HEK293 (cell line): ENCODE measurements at regions not wholly inside any gene's neighbourhood (a gene's known extent, or its start where the extent isn't known, plus 50 kb on each side); places are given as distances from the start of the nearest gene placed in this dataset.

ENCODE experiments used
- MYNN ChIP-seq: fragments of 450-650 bp; formaldehyde crosslinking; IDR thresholded peaks from 2 replicates; pipeline ENCODE4 v1.5.1; 2016; ENCODE audit warnings: missing biosample characterization, missing genetic modification characterization, borderline replicate concordance
- PRDM1 ChIP-seq: fragments of 450-650 bp; formaldehyde crosslinking; IDR thresholded peaks from 2 replicates; pipeline ENCODE4; 2016; ENCODE audit warnings: missing biosample characterization, missing genetic modification characterization
- PRDM10 ChIP-seq: fragments of 450-650 bp; formaldehyde crosslinking; IDR thresholded peaks from 2 replicates; pipeline ENCODE4 v1.5.1; 2016; ENCODE audit warnings: missing biosample characterization, missing genetic modification characterization
- ZBTB26 ChIP-seq: fragments of 450-650 bp; formaldehyde crosslinking; optimal IDR thresholded peaks from 2 replicates; pipeline ENCODE3; 2016; ENCODE audit warnings: missing biosample characterization, mild to moderate bottlenecking, missing genetic modification characterization
- ZBTB8A ChIP-seq: fragments of 450-650 bp; formaldehyde crosslinking; IDR thresholded peaks from 2 replicates; pipeline ENCODE4 v1.5.1; 2016; ENCODE audit warnings: missing biosample characterization, missing genetic modification characterization
- ZFP3 ChIP-seq: fragments of 450-650 bp; formaldehyde crosslinking; IDR thresholded peaks from 2 replicates; pipeline ENCODE4 v1.5.1; 2016; ENCODE audit warnings: low read depth, missing biosample characterization, missing genetic modification characterization
- ZNF169 ChIP-seq: fragments of 450-650 bp; formaldehyde crosslinking; IDR thresholded peaks from 2 replicates; pipeline ENCODE4 v1.5.1; 2016; ENCODE audit warnings: missing biosample characterization, missing genetic modification characterization
- ZNF302 ChIP-seq: fragments of 450-650 bp; formaldehyde crosslinking; IDR thresholded peaks from 2 replicates; pipeline ENCODE4 v1.5.1; 2016; ENCODE audit warnings: missing biosample characterization, missing genetic modification characterization, low read depth
- ZNF449 ChIP-seq: fragments of 450-650 bp; formaldehyde crosslinking; IDR thresholded peaks from 2 replicates; pipeline ENCODE4 v1.5.1; 2017; ENCODE audit warnings: missing biosample characterization, mild to moderate bottlenecking, missing genetic modification characterization, moderate library complexity
- TF ChIP-seq, protein P1 (sequence below): fragments of 450-650 bp; formaldehyde crosslinking; conservative IDR thresholded peaks from 2 replicates; pipeline ENCODE4 v1.5.1; 2016; ENCODE audit warnings: low read depth, missing biosample characterization, missing genetic modification characterization
- TF ChIP-seq, protein P2 (sequence below): fragments of 450-650 bp; formaldehyde crosslinking; IDR thresholded peaks from 2 replicates; pipeline ENCODE4 v1.5.1; 2016; ENCODE audit warnings: missing biosample characterization, missing genetic modification characterization
- TF ChIP-seq, protein P3 (sequence below): fragments of 450-650 bp; formaldehyde crosslinking; IDR thresholded peaks from 2 replicates; pipeline ENCODE4 v1.5.1; 2016; ENCODE audit warnings: missing biosample characterization, missing genetic modification characterization

DNA sequence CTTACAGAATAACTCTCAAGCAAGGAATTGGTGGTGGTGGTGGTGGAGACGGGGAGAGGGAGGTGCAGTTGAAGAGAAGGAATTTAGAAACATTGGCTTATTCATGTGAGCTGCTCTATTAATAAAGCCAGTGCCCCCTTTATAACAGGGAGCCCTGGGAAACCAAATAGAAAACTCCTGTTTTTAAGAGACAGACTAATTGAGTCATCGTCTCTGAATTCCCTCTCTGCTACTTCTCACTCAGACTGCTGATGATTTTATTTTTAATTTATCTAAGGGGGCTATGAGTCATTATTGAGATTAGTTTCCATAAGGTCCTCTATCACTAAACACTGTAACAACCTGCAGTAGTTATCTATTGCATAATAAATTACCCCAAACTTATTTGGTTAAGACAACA is 145.9 kb upstream of the GALNT15 start:
- TF ChIP-seq ZBTB8A (tag by site-specific recombination) (no peak), ZBTB26 (tag by site-specific recombination) (no peak), ZFP3 (tag by site-specific recombination) (no peak), MYNN (tag by site-specific recombination) (no peak), PRDM1 (no peak), ZNF169 (tag by site-specific recombination) (no peak), PRDM10 (tag by site-specific recombination) (no peak), ZNF449 (no peak), ZNF302 (no peak)
- TF ChIP-seq, protein P1, sequence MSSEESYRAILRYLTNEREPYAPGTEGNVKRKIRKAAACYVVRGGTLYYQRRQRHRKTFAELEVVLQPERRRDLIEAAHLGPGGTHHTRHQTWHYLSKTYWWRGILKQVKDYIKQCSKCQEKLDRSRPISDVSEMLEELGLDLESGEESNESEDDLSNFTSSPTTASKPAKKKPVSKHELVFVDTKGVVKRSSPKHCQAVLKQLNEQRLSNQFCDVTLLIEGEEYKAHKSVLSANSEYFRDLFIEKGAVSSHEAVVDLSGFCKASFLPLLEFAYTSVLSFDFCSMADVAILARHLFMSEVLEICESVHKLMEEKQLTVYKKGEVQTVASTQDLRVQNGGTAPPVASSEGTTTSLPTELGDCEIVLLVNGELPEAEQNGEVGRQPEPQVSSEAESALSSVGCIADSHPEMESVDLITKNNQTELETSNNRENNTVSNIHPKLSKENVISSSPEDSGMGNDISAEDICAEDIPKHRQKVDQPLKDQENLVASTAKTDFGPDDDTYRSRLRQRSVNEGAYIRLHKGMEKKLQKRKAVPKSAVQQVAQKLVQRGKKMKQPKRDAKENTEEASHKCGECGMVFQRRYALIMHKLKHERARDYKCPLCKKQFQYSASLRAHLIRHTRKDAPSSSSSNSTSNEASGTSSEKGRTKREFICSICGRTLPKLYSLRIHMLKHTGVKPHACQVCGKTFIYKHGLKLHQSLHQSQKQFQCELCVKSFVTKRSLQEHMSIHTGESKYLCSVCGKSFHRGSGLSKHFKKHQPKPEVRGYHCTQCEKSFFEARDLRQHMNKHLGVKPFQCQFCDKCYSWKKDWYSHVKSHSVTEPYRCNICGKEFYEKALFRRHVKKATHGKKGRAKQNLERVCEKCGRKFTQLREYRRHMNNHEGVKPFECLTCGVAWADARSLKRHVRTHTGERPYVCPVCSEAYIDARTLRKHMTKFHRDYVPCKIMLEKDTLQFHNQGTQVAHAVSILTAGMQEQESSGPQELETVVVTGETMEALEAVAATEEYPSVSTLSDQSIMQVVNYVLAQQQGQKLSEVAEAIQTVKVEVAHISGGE (tag by site-specific recombination): no peak
- TF ChIP-seq, protein P2, sequence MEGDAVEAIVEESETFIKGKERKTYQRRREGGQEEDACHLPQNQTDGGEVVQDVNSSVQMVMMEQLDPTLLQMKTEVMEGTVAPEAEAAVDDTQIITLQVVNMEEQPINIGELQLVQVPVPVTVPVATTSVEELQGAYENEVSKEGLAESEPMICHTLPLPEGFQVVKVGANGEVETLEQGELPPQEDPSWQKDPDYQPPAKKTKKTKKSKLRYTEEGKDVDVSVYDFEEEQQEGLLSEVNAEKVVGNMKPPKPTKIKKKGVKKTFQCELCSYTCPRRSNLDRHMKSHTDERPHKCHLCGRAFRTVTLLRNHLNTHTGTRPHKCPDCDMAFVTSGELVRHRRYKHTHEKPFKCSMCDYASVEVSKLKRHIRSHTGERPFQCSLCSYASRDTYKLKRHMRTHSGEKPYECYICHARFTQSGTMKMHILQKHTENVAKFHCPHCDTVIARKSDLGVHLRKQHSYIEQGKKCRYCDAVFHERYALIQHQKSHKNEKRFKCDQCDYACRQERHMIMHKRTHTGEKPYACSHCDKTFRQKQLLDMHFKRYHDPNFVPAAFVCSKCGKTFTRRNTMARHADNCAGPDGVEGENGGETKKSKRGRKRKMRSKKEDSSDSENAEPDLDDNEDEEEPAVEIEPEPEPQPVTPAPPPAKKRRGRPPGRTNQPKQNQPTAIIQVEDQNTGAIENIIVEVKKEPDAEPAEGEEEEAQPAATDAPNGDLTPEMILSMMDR (tag by site-specific recombination): no peak
- TF ChIP-seq, protein P3, sequence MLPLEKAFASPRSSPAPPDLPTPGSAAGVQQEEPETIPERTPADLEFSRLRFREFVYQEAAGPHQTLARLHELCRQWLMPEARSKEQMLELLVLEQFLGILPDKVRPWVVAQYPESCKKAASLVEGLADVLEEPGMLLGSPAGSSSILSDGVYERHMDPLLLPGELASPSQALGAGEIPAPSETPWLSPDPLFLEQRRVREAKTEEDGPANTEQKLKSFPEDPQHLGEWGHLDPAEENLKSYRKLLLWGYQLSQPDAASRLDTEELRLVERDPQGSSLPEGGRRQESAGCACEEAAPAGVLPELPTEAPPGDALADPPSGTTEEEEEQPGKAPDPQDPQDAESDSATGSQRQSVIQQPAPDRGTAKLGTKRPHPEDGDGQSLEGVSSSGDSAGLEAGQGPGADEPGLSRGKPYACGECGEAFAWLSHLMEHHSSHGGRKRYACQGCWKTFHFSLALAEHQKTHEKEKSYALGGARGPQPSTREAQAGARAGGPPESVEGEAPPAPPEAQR: no peak
